ENCODE measurements at regions not wholly inside any gene's neighbourhood (a gene's known extent, or its start where the extent isn't known, plus 50 kb on each side); places are given as distances from the start of the nearest gene placed in this dataset.
"Not testable (repeated sequence)": the region's sequence is repeated elsewhere in the genome, so short reads cannot be mapped to it uniquely, and the experiment has no call there.

DNA sequence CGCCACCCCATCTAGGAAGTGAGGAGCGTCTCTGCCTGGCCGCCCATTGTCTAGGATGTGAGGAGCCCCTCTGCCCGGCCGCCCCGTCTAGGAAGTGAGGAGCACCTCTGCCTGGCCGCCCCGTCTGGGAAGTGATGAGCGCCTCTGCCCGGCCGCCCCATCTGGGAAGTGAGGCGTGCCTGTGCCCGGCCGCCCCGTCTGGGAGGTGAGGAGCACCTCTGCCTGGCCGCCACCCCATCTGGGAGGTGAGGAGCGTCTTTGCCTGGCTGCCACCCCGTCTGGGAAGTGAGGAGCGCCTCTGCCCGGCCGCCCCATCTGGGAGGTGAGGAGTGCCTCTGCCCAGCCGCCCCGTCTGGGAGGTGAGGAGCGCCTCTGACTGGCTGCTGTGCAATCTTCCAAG is 79.2 kb upstream of the ARMCX2 start:
- H3K4me1 ChIP-seq (ENCODE audit: insufficient read depth, low read length); H3K36me3 ChIP-seq (ENCODE audit: insufficient read depth, low read length); CTCF ChIA-PET (ENCODE audit: partially characterized antibody); H3K9me3 ChIP-seq (ENCODE audit: control insufficient read depth in 1 of 2, low read length in 2 of 2); H3K4me1 Mint-ChIP-seq; POLR2A ChIA-PET (ENCODE audit: partially characterized antibody); H3K4me3 ChIP-seq (ENCODE audit: low read length in 2 of 2); H3K4me3 Mint-ChIP-seq; H3K9me3 Mint-ChIP-seq; H3K27me3 Mint-ChIP-seq; DNase-seq; H3K36me3 Mint-ChIP-seq; H3K27me3 ChIP-seq (ENCODE audit: insufficient read depth, low read length); intact Hi-C loops (cut with micrococcal nuclease); H3K27ac Mint-ChIP-seq; H3K27ac ChIP-seq (ENCODE audit: low read depth, low read length): not testable (repeated sequence)

DNA sequence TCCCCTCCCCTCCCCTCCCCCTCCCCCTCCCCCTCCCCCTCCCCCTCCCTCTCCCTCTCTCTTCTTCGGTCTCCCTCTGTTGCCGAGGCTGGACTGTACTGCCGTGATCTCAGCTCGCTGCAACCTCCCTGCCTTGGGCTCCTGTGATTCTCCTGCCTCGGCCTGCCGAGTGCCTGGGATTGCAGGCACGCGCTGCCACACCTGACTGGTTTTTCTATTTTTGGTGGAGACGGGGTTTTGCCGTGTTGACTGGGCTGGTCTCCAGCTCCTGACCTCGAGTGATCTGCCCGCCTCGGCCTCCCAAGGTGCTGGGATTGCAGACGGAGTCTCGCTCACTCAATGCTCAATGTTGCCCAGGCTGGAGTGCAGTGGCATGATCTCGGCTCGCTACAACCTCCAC is 78.8 kb upstream of the ARMCX2 start:
- H3K4me3 ChIP-seq (ENCODE audit: low read length in 2 of 2); H3K27ac Mint-ChIP-seq; H3K36me3 Mint-ChIP-seq; H3K9me3 Mint-ChIP-seq; H3K4me1 ChIP-seq (ENCODE audit: insufficient read depth, low read length); H3K27me3 Mint-ChIP-seq; DNase-seq; H3K27me3 ChIP-seq (ENCODE audit: insufficient read depth, low read length); H3K4me1 Mint-ChIP-seq; POLR2A ChIA-PET (ENCODE audit: partially characterized antibody); H3K27ac ChIP-seq (ENCODE audit: low read depth, low read length); intact Hi-C loops (cut with micrococcal nuclease); H3K9me3 ChIP-seq (ENCODE audit: control insufficient read depth in 1 of 2, low read length in 2 of 2); H3K4me3 Mint-ChIP-seq; H3K36me3 ChIP-seq (ENCODE audit: insufficient read depth, low read length); CTCF ChIA-PET (ENCODE audit: partially characterized antibody): not testable (repeated sequence)

DNA sequence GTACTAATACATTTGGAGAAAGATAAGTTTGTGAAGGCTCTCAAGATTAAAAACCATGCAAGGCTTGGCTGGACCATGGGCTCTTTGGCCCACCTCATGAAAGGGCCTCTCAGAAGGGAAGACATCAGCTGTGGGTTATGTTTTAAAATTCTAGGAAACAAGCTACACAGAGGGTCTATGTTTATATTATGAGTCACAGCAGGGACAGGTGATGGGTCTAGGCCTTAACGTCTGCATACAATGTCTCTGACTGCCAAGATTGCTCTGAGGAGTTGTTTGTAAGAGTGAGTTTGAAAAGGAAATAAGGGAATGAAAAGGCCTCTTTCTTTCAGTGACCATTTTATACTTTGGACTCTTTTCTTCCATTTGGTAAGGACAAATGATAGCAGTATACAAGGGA is 77.0 kb upstream of the ARMCX2 start:
- Mint-ChIP-seq H3K27me3 (peaks cover 0 to 2% of the 10 kb centered on the region in 2 donors), H3K4me1 (no peaks in the 10 kb centered on the region), H3K36me3 (no peaks in the 10 kb centered on the region), H3K9me3 (no peaks in the 10 kb centered on the region), H3K27ac (no peak overlapping the region), H3K4me3 (no peak overlapping the region)
- DNase-seq: no peak
- intact Hi-C loops (cut with micrococcal nuclease): no loop called here
- no peak overlapping the region for H3K4me3 ChIP-seq (ENCODE audit: low read length in 2 of 2)
- no peaks in the 10 kb centered on the region for H3K27me3 ChIP-seq (ENCODE audit: insufficient read depth, low read length)
- H3K4me1 ChIP-seq (ENCODE audit: insufficient read depth, low read length): no peaks in the 10 kb centered on the region
- CTCF ChIA-PET (ENCODE audit: partially characterized antibody): no interaction called here
- no peaks in the 10 kb centered on the region for H3K36me3 ChIP-seq (ENCODE audit: insufficient read depth, low read length)
- no peak overlapping the region for H3K27ac ChIP-seq (ENCODE audit: low read depth, low read length)
- H3K9me3 ChIP-seq (ENCODE audit: control insufficient read depth in 1 of 2, low read length in 2 of 2): no peaks in the 10 kb centered on the region
- POLR2A ChIA-PET (ENCODE audit: partially characterized antibody): no interaction called here

DNA sequence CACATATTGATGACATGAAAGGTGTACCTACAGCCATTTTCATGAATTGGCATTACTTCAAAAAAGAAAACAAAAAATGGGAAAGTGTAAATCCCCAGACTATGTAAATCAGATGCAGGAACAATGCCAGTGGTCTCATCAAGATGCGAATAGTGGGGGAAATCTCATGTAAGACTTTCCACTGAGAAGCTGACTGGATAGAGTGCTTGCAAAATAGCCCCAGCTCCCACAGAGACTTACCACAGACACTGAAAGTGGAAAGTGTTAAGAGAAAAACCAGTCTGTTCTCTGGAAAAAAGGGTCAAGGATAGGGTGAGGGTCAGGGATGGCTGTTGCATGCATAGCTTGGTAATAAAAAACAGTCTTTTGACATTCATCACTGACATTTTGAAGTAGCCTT is 73.2 kb upstream of the ARMCX2 start:
- Histone ChIP-seq H3K27ac (ENCODE audit: low read depth, low read length) (no peak overlapping the region), H3K27me3 (ENCODE audit: insufficient read depth, low read length) (no peaks in the 10 kb centered on the region), H3K4me1 (ENCODE audit: insufficient read depth, low read length) (no peaks in the 10 kb centered on the region), H3K36me3 (ENCODE audit: insufficient read depth, low read length) (no peaks in the 10 kb centered on the region), H3K9me3 (ENCODE audit: control insufficient read depth in 1 of 2, low read length in 2 of 2) (no peaks in the 10 kb centered on the region), H3K4me3 (ENCODE audit: low read length in 2 of 2) (no peak overlapping the region)
- POLR2A ChIA-PET (ENCODE audit: partially characterized antibody): no interaction called here
- DNase-seq: no peak
- Mint-ChIP-seq H3K36me3 (no peaks in the 10 kb centered on the region), H3K9me3 (peaks cover 0 to 3% (median 0%) of the 10 kb centered on the region in 8 donors), H3K27ac (no peak overlapping the region), H3K27me3 (peaks cover 0 to 2% of the 10 kb centered on the region in 2 donors), H3K4me3 (no peak overlapping the region), H3K4me1 (no peaks in the 10 kb centered on the region)
- CTCF ChIA-PET (ENCODE audit: partially characterized antibody): no interaction called here
- intact Hi-C loops (cut with micrococcal nuclease): no loop called here

DNA sequence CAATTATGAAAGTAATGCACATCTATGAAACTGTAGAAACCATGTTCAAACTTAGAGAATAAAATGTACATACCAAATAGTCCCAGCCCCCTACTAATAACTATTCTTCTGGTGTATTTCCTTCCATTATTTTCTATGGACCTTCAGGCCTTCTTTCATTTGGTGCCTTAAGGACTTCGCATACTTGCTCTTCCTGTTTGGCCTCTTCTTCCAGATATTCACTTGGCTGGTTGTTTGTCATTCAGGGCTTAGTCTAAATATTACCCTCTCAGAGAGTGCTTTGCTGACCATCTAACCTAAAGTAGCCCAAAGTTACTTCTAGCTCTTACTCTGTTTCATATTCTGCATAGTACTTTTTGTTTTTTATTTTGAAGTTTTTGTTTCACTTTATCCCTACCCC is 70.3 kb upstream of the ARMCX2 start:
- Mint-ChIP-seq H3K4me3 (no peak overlapping the region), H3K9me3 (peaks cover 0 to 3% (median 0%) of the 10 kb centered on the region in 8 donors), H3K27ac (no peak overlapping the region), H3K4me1 (no peaks in the 10 kb centered on the region), H3K36me3 (no peaks in the 10 kb centered on the region), H3K27me3 (peaks cover 0 to 8% of the 10 kb centered on the region in 2 donors)
- intact Hi-C loops (cut with micrococcal nuclease): no loop called here
- DNase-seq: no peak
- H3K36me3 ChIP-seq (ENCODE audit: insufficient read depth, low read length): no peaks in the 10 kb centered on the region
- H3K4me3 ChIP-seq (ENCODE audit: low read length in 2 of 2): no peak overlapping the region
- no peaks in the 10 kb centered on the region for H3K27me3 ChIP-seq (ENCODE audit: insufficient read depth, low read length)
- ChIA-PET CTCF (ENCODE audit: partially characterized antibody) (no interaction called here), POLR2A (ENCODE audit: partially characterized antibody) (no interaction called here)
- no peaks in the 10 kb centered on the region for H3K9me3 ChIP-seq (ENCODE audit: control insufficient read depth in 1 of 2, low read length in 2 of 2)
- no peak overlapping the region for H3K27ac ChIP-seq (ENCODE audit: low read depth, low read length)
- H3K4me1 ChIP-seq (ENCODE audit: insufficient read depth, low read length): no peaks in the 10 kb centered on the region
